Endothelial cell of umbilical vein (primary cell): ENCODE measurements at regions not wholly inside any gene's neighbourhood (a gene's known extent, or its start where the extent isn't known, plus 50 kb on each side); places are given as distances from the start of the nearest gene placed in this dataset.

Experiments
- EZH2 ChIP-seq: IDR thresholded peaks from 2 replicates; pipeline ENCODE4 v1.6.1; 2012; ENCODE audit warnings: borderline replicate concordance, low read depth, mild to moderate bottlenecking, moderate library complexity, low read length, inconsistent platforms; ENCODE audit not compliant: severe bottlenecking
- JUN ChIP-seq: IDR thresholded peaks from 2 replicates; pipeline ENCODE4 v1.6.1; 2011; ENCODE audit warnings: borderline replicate concordance, low read depth; ENCODE audit not compliant: insufficient read length, insufficient read depth
- POLR2A ChIP-seq: IDR thresholded peaks from 2 replicates; pipeline ENCODE4 v1.6.1; 2012; ENCODE audit warnings: low read depth, mild to moderate bottlenecking, control low read depth, low read length
- POLR2AphosphoS5 ChIP-seq: IDR thresholded peaks from 2 replicates; pipeline ENCODE4 v1.6.1; 2012; ENCODE audit warnings: low read depth, mild to moderate bottlenecking, control low read depth, low read length, moderate library complexity; ENCODE audit not compliant: insufficient read depth
- TF ChIP-seq, protein P1 (sequence below), 2 donors: IDR thresholded peaks; 1 replicate in 1 of 2; 2 replicates in 1 of 2; pipeline ENCODE4 v1.5.1; 2011; ENCODE audit warnings: low read length in 2 of 2, mild to moderate bottlenecking in 2 of 2, moderate library complexity in 2 of 2, control low read depth in 1 of 2, inconsistent platforms in 1 of 2, low read depth in 1 of 2; ENCODE audit not compliant: insufficient read depth in 1 of 2; ENCODE audit errors: extremely low read depth in 1 of 2
- TF ChIP-seq, protein P2 (sequence below): IDR thresholded peaks from 2 replicates; pipeline ENCODE4 v1.6.1; 2011; ENCODE audit not compliant: insufficient read depth, insufficient read length

- TF ChIP-seq, protein P1, sequence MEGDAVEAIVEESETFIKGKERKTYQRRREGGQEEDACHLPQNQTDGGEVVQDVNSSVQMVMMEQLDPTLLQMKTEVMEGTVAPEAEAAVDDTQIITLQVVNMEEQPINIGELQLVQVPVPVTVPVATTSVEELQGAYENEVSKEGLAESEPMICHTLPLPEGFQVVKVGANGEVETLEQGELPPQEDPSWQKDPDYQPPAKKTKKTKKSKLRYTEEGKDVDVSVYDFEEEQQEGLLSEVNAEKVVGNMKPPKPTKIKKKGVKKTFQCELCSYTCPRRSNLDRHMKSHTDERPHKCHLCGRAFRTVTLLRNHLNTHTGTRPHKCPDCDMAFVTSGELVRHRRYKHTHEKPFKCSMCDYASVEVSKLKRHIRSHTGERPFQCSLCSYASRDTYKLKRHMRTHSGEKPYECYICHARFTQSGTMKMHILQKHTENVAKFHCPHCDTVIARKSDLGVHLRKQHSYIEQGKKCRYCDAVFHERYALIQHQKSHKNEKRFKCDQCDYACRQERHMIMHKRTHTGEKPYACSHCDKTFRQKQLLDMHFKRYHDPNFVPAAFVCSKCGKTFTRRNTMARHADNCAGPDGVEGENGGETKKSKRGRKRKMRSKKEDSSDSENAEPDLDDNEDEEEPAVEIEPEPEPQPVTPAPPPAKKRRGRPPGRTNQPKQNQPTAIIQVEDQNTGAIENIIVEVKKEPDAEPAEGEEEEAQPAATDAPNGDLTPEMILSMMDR (IDR thresholded peaks at IDR 0.05; ENCODE audit: extremely low read depth in 1 of 2, insufficient read depth in 1 of 2, low read depth in 1 of 2, low read length in 2 of 2), result no peak
- TF ChIP-seq, protein P2, sequence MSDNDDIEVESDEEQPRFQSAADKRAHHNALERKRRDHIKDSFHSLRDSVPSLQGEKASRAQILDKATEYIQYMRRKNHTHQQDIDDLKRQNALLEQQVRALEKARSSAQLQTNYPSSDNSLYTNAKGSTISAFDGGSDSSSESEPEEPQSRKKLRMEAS, result no peak
- TF ChIP-seq POLR2AphosphoS5 (no peak), POLR2A (no peak), JUN (no peak), EZH2 (no peak)
These were observed 407.0 kb upstream of the SASH1 start for GRCh38 chr6:147935656-147936055.
